ENCODE measurements at regions not wholly inside any gene's neighbourhood (a gene's known extent, or its start where the extent isn't known, plus 50 kb on each side); places are given as distances from the start of the nearest gene placed in this dataset.

DNA sequence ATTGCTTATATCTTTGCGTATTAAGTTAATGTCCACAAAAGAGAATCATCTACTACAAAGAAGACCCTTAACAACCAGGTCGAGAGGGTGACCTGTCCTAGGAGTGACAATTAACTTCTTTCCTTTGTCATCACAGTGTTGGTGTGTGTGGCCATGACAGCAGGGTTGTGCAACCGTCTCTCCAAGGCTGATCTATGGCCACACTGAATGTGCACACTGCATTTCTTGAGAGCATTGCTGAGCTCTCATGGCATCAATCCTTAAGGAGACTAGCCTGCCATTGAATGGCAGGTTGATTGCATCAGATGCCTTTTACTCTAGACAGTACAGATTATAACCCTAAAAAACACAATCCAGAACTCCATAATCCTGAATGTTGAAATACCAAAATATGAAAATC, 86.5 kb upstream of the OLFM3 start:
- ChIA-PET POLR2A (no interaction called here), CTCF (no interaction called here)
- Histone ChIP-seq H3K4me3 (ENCODE audit: low read depth in 2 of 2, low read length in 2 of 2) (no peak overlapping the region), H3K36me3 (ENCODE audit: control insufficient read depth, insufficient read depth, low read length) (no peaks in the 10 kb centered on the region), H3K27me3 (ENCODE audit: control insufficient read depth, insufficient read depth, low read length) (no peaks in the 10 kb centered on the region), H3K27ac (ENCODE audit: low read length) (no peak overlapping the region), H3K9me3 (ENCODE audit: control insufficient read depth, insufficient read depth, low read depth, low read length) (no peaks in the 10 kb centered on the region), H3K4me1 (ENCODE audit: control insufficient read depth, insufficient read depth, low read length) (no peaks in the 10 kb centered on the region)
- no TSS peak for BruUV-seq (replicated peaks)
- TF ChIP-seq SIN3A (IDR thresholded peaks at IDR 0.05; ENCODE audit: borderline replicate concordance, insufficient read depth, low read depth, low read length) = no peak
- TF ChIP-seq, protein P1, sequence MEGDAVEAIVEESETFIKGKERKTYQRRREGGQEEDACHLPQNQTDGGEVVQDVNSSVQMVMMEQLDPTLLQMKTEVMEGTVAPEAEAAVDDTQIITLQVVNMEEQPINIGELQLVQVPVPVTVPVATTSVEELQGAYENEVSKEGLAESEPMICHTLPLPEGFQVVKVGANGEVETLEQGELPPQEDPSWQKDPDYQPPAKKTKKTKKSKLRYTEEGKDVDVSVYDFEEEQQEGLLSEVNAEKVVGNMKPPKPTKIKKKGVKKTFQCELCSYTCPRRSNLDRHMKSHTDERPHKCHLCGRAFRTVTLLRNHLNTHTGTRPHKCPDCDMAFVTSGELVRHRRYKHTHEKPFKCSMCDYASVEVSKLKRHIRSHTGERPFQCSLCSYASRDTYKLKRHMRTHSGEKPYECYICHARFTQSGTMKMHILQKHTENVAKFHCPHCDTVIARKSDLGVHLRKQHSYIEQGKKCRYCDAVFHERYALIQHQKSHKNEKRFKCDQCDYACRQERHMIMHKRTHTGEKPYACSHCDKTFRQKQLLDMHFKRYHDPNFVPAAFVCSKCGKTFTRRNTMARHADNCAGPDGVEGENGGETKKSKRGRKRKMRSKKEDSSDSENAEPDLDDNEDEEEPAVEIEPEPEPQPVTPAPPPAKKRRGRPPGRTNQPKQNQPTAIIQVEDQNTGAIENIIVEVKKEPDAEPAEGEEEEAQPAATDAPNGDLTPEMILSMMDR (IDR thresholded peaks at IDR 0.05) = no peak
- DNase-seq (ENCODE audit: low read depth, low spot score) = no peak
- in situ Hi-C loops (cut with HindIII; ENCODE audit: low pct_unique_long_range_greater_than_20kb, low sequenced_read_pairs) (no loop called here), intact Hi-C loops (cut with micrococcal nuclease; ENCODE audit: unreplicated experiment) (no loop called here)
- ATAC-seq = no peak

DNA sequence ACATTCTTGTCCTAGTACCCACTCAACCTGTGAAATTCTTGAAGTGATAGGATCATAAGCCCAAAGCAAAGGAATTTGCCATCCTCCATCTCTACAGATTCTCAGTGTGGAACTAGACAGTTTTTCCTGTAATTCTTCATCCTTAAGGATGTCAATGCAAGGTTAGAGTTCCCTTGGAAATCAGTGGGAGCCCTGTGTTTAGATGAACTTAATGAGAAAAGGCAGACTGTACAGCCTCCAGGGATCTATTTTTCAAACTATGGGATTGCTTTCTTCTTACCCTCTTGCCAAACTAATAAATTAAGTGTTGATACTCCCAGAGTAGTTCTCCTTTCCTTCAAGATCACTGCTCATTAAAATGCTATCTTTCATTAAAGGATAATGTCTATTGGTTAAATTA, 78.1 kb upstream of the OLFM3 start:
- DNase-seq (ENCODE audit: low read depth, low spot score) (no peak), ATAC-seq (no peak)
- Histone ChIP-seq H3K4me3 (ENCODE audit: low read depth in 2 of 2, low read length in 2 of 2) (no peak overlapping the region), H3K36me3 (ENCODE audit: control insufficient read depth, insufficient read depth, low read length) (no peaks in the 10 kb centered on the region), H3K27me3 (ENCODE audit: control insufficient read depth, insufficient read depth, low read length) (no peaks in the 10 kb centered on the region), H3K9me3 (ENCODE audit: control insufficient read depth, insufficient read depth, low read depth, low read length) (no peaks in the 10 kb centered on the region), H3K27ac (ENCODE audit: low read length) (no peak overlapping the region), H3K4me1 (ENCODE audit: control insufficient read depth, insufficient read depth, low read length) (no peaks in the 10 kb centered on the region)
- in situ Hi-C loops (cut with HindIII; ENCODE audit: low pct_unique_long_range_greater_than_20kb, low sequenced_read_pairs) = no loop called here
- ChIA-PET POLR2A (no interaction called here), CTCF (no interaction called here)
- BruUV-seq (replicated peaks) = no TSS peak
- TF ChIP-seq TCF7L2 (IDR thresholded peaks at IDR 0.05; ENCODE audit: low read depth, low read length) (no peak), POLR2AphosphoS5 (IDR thresholded peaks at IDR 0.05; ENCODE audit: low read depth, low read length) (no peak), SIN3A (IDR thresholded peaks at IDR 0.05; ENCODE audit: borderline replicate concordance, insufficient read depth, low read depth, low read length) (no peak)
- TF ChIP-seq, protein P1 (IDR thresholded peaks at IDR 0.05) = no peak
- TF ChIP-seq, protein P2, sequence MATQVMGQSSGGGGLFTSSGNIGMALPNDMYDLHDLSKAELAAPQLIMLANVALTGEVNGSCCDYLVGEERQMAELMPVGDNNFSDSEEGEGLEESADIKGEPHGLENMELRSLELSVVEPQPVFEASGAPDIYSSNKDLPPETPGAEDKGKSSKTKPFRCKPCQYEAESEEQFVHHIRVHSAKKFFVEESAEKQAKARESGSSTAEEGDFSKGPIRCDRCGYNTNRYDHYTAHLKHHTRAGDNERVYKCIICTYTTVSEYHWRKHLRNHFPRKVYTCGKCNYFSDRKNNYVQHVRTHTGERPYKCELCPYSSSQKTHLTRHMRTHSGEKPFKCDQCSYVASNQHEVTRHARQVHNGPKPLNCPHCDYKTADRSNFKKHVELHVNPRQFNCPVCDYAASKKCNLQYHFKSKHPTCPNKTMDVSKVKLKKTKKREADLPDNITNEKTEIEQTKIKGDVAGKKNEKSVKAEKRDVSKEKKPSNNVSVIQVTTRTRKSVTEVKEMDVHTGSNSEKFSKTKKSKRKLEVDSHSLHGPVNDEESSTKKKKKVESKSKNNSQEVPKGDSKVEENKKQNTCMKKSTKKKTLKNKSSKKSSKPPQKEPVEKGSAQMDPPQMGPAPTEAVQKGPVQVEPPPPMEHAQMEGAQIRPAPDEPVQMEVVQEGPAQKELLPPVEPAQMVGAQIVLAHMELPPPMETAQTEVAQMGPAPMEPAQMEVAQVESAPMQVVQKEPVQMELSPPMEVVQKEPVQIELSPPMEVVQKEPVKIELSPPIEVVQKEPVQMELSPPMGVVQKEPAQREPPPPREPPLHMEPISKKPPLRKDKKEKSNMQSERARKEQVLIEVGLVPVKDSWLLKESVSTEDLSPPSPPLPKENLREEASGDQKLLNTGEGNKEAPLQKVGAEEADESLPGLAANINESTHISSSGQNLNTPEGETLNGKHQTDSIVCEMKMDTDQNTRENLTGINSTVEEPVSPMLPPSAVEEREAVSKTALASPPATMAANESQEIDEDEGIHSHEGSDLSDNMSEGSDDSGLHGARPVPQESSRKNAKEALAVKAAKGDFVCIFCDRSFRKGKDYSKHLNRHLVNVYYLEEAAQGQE (IDR thresholded peaks at IDR 0.05; ENCODE audit: insufficient read depth in 1 of 2, low read depth in 2 of 2, low read length in 1 of 2) = no peak
- intact Hi-C loops (cut with micrococcal nuclease; ENCODE audit: unreplicated experiment) = no loop called here

DNA sequence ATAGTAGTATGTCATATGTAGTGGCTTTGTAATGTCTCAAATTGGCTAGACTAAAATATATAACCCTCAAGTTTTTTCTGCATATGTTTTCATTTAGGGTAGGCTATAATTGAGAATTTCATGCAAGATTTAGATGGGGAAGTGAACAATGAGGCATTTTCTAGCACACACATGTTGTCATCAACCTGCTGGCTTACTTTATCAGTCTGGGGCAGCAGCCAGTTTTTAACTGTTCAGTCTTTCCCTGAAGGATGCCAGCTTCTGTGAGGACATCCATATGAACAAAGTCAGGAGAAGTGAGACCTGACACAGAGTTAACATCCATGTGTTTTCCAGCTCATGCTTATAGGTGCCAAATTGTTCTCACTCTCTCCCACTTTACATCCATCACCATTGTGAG, 74.7 kb upstream of the OLFM3 start:
- BruUV-seq (replicated peaks) = no TSS peak
- DNase-seq (ENCODE audit: low read depth, low spot score) = no peak
- no peaks in the 10 kb centered on the region for H3K4me1 ChIP-seq (ENCODE audit: control insufficient read depth, insufficient read depth, low read length)
- POLR2A ChIA-PET = no interaction called here
- CTCF ChIA-PET = no interaction called here
- H3K27ac ChIP-seq (ENCODE audit: low read length) = no peak overlapping the region
- ATAC-seq = no peak
- intact Hi-C loops (cut with micrococcal nuclease; ENCODE audit: unreplicated experiment) (no loop called here), in situ Hi-C loops (cut with HindIII; ENCODE audit: low pct_unique_long_range_greater_than_20kb, low sequenced_read_pairs) (no loop called here)
- no peaks in the 10 kb centered on the region for H3K27me3 ChIP-seq (ENCODE audit: control insufficient read depth, insufficient read depth, low read length)
- no peaks in the 10 kb centered on the region for H3K9me3 ChIP-seq (ENCODE audit: control insufficient read depth, insufficient read depth, low read depth, low read length)
- no peaks in the 10 kb centered on the region for H3K36me3 ChIP-seq (ENCODE audit: control insufficient read depth, insufficient read depth, low read length)
- TF ChIP-seq POLR2AphosphoS5 (IDR thresholded peaks at IDR 0.05; ENCODE audit: low read depth, low read length) = no peak
- H3K4me3 ChIP-seq (ENCODE audit: low read depth in 2 of 2, low read length in 2 of 2) = no peak overlapping the region

Data from Panc1 (cell line).